Colonic mucosa (tissue), 4 donors: ENCODE measurements at regions not wholly inside any gene's neighbourhood (a gene's known extent, or its start where the extent isn't known, plus 50 kb on each side); places are given as distances from the start of the nearest gene placed in this dataset.

ENCODE experiments used
- DNase-seq: peaks from one replicate; pipeline ENCODE4 v3.0.0-alpha.2; 2020
- H3K27ac ChIP-seq: fragments of 200-600 bp; one replicate; pipeline ENCODE4 v1.8.0; 2021
- H3K27me3 ChIP-seq: fragments of 200-600 bp; one replicate; pipeline ENCODE4 v1.8.0; 2021
- H3K36me3 ChIP-seq: fragments of 200-600 bp; one replicate; pipeline ENCODE4 v1.8.0; 2021
- H3K4me1 ChIP-seq: fragments of 200-600 bp; one replicate; pipeline ENCODE4 v1.8.0; 2021; ENCODE audit warnings: mild to moderate bottlenecking
- H3K4me3 ChIP-seq: fragments of 200-600 bp; one replicate; pipeline ENCODE4 v1.8.0; 2021
- H3K9ac ChIP-seq, 2 donors: one replicate each; pipeline ENCODE4 v1.7.0; 2013; ENCODE audit warnings: control low read depth in 2 of 2, low read depth in 2 of 2, low read length in 2 of 2
- H3K9me3 ChIP-seq: fragments of 200-600 bp; one replicate; pipeline ENCODE4 v1.8.0; 2021
- intact Hi-C: fragments of 100-400 bp; cut with DNase I; formaldehyde crosslinking; loops from one replicate; pipeline ENCODE4 v1.14.1; 2022
- TF ChIP-seq, protein P1 (sequence below): fragments of 200-600 bp; IDR thresholded peaks from one replicate; pipeline ENCODE4 v1.8.0; 2022; ENCODE audit warnings: antibody characterized with exemption, mild to moderate bottlenecking
- donor health status: healthy.
- donor health status: DM: no; HTN: no; CAD: no.
- donor health status: DM: no; HTN: no; CAD: no.

GRCh38 chr5:165626161-165626560 is 2120.7 kb downstream of the MAT2B start:
- TF ChIP-seq, protein P1, sequence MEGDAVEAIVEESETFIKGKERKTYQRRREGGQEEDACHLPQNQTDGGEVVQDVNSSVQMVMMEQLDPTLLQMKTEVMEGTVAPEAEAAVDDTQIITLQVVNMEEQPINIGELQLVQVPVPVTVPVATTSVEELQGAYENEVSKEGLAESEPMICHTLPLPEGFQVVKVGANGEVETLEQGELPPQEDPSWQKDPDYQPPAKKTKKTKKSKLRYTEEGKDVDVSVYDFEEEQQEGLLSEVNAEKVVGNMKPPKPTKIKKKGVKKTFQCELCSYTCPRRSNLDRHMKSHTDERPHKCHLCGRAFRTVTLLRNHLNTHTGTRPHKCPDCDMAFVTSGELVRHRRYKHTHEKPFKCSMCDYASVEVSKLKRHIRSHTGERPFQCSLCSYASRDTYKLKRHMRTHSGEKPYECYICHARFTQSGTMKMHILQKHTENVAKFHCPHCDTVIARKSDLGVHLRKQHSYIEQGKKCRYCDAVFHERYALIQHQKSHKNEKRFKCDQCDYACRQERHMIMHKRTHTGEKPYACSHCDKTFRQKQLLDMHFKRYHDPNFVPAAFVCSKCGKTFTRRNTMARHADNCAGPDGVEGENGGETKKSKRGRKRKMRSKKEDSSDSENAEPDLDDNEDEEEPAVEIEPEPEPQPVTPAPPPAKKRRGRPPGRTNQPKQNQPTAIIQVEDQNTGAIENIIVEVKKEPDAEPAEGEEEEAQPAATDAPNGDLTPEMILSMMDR: no peak
- intact Hi-C loops: no loop called here
- Histone ChIP-seq H3K4me1 (no peaks in the 10 kb centered on the region), H3K4me3 (no peak overlapping the region), H3K36me3 (no peaks in the 10 kb centered on the region), H3K9me3 (no peaks in the 10 kb centered on the region), H3K27ac (no peak overlapping the region), H3K27me3 (no peaks in the 10 kb centered on the region), H3K9ac (no peak overlapping the region)
- no peak for DNase-seq

GRCh38 chr5:165627548-165628170 is 2122.2 kb downstream of the MAT2B start:
- Histone ChIP-seq H3K9me3 (no peaks in the 10 kb centered on the region), H3K9ac (no peak overlapping the region), H3K27ac (no peak overlapping the region), H3K27me3 (no peaks in the 10 kb centered on the region), H3K4me1 (no peaks in the 10 kb centered on the region), H3K36me3 (no peaks in the 10 kb centered on the region), H3K4me3 (no peak overlapping the region)
- intact Hi-C loops: no loop called here
- no peak for DNase-seq
- TF ChIP-seq, protein P1: no peak

- TF ChIP-seq, protein P1: peak; percentile 76
- no peaks in the 10 kb centered on the region for H3K27me3 ChIP-seq
- intact Hi-C loops: no loop called here
- no peaks in the 10 kb centered on the region for H3K4me1 ChIP-seq
- H3K4me3 ChIP-seq: no peak overlapping the region
- no peak overlapping the region for H3K27ac ChIP-seq
- no peak overlapping the region for H3K9ac ChIP-seq
- H3K9me3 ChIP-seq: no peaks in the 10 kb centered on the region
- no peaks in the 10 kb centered on the region for H3K36me3 ChIP-seq
- DNase-seq: peak; percentile 53
Observed at GRCh38 chr5:165630261-165630778, 2124.9 kb downstream of the MAT2B start.

DNA sequence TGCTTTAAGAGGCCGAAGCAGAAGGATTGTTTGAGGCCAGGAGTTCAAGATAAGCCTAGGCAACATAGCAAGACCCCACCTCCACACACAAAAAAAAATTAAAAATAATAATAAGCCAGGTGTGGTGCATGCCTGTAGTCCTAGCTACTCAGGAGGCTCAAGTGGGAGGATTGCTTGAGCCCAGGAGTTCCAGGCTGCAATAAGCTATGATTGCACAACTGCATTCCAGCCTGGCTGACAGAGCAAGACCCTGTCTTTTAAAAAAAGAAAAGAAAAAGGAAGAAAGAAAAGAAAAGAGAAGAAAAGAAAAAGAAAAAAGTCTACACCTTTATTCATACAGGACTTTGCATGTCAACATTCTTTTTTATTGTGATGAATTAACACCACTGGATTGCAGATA is 2125.8 kb downstream of the MAT2B start:
- no peak overlapping the region for H3K4me3 ChIP-seq
- no peaks in the 10 kb centered on the region for H3K36me3 ChIP-seq
- no peak for DNase-seq
- TF ChIP-seq, protein P1: no peak
- no peaks in the 10 kb centered on the region for H3K27me3 ChIP-seq
- no peak overlapping the region for H3K9ac ChIP-seq
- no peaks in the 10 kb centered on the region for H3K4me1 ChIP-seq
- no peak overlapping the region for H3K27ac ChIP-seq
- intact Hi-C loops: no loop called here
- H3K9me3 ChIP-seq: no peaks in the 10 kb centered on the region

DNA sequence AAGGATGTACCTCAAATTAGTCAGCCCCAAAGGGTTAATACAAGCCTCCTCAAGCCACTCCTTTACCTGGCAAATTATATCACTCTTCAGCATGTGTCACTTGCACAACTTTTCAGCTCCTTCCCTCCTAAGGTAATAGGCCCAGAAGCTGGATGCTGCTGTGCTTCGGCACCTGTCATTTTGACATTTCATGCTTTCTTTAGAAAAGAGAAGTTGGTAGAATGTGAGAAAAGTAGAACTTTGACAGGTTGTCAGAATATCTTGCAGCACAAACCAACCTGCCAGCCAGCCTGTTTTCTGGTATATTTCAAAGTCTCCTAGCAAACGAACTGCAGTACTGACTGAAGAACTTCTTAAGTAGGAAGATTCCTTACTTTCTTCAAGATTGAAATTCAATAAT is 2136.9 kb downstream of the MAT2B start:
- H3K27ac ChIP-seq: no peak overlapping the region
- DNase-seq: no peak
- no peak overlapping the region for H3K4me3 ChIP-seq
- H3K9ac ChIP-seq: no peak overlapping the region
- intact Hi-C loops: no loop called here
- H3K9me3 ChIP-seq: no peaks in the 10 kb centered on the region
- no peaks in the 10 kb centered on the region for H3K36me3 ChIP-seq
- H3K27me3 ChIP-seq: no peaks in the 10 kb centered on the region
- TF ChIP-seq, protein P1: no peak
- no peaks in the 10 kb centered on the region for H3K4me1 ChIP-seq
